ENCODE measurements at regions not wholly inside any gene's neighbourhood (a gene's known extent, or its start where the extent isn't known, plus 50 kb on each side); places are given as distances from the start of the nearest gene placed in this dataset.

DNA sequence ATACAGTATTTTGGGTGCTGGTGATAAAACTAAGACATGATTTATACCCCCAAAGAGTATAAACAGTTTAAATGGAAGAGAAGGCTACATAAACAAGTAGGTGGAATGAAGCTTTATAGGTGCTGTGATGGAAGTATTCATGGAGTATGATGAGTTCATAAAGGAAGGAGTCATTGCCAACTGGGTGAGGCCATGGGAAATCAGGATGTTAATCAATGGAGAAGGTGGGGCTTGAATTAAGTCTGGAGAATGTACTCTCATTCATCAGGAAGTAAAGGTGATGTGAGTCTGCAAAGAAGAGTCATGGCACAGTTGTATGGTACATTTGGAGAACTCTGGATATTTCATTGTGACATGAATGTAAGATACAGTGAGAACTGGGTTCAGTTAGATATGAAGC lies 147.5 kb upstream of the MME start:
- TF ChIP-seq CTCF (IDR thresholded peaks at IDR 0.05) (no peak), EZH2 (IDR thresholded peaks at IDR 0.05) (no peak), EZH2phosphoT487 (IDR thresholded peaks at IDR 0.05) (no peak)

All from neural progenitor cell (in vitro differentiated cells).